GM23338 (cell line): ENCODE measurements at regions not wholly inside any gene's neighbourhood (a gene's known extent, or its start where the extent isn't known, plus 50 kb on each side); places are given as distances from the start of the nearest gene placed in this dataset.
A peak's percentile ranks its signal among the peaks of the same experiment; 100 is the strongest.

Experiments used
- ATAC-seq: fragments of 200-7000 bp; cut with Tn5 transposase; 3 replicates; pipeline ENCODE4 v1.9.1; 2020
- DNase-seq: peaks from one replicate; pipeline ENCODE4 v3.0.0-alpha.2; 2015; ENCODE audit warnings: low spot score
- H2AFZ ChIP-seq: fragments of 200-600 bp; sonication (generic); 2 replicates; pipeline ENCODE4 v1.8.0; 2016; ENCODE audit warnings: antibody characterized with exemption, mild to moderate bottlenecking, moderate library complexity
- H3F3A ChIP-seq: fragments of 200-600 bp; sonication (generic); replicated peaks from 2 replicates; pipeline ENCODE4 v1.8.0; 2017; ENCODE audit warnings: antibody characterized with exemption, mixed run types, low read depth
- H3K27ac ChIP-seq: fragments of 200-600 bp; sonication (generic); 2 replicates; pipeline ENCODE4 v1.6.1; 2016; ENCODE audit warnings: low read depth
- H3K27me3 ChIP-seq: fragments of 200-600 bp; sonication (generic); 2 replicates; pipeline ENCODE4 v1.8.0; 2016; ENCODE audit warnings: mild to moderate bottlenecking, mixed run types, moderate library complexity; ENCODE audit not compliant: insufficient read depth
- H3K36me3 ChIP-seq: fragments of 200-600 bp; sonication (generic); 2 replicates; pipeline ENCODE4 v1.8.0; 2016; ENCODE audit warnings: mild to moderate bottlenecking; ENCODE audit not compliant: insufficient read depth
- H3K4me1 ChIP-seq: fragments of 200-600 bp; sonication (generic); 2 replicates; pipeline ENCODE4 v1.8.0; 2016; ENCODE audit warnings: mild to moderate bottlenecking, moderate library complexity; ENCODE audit not compliant: insufficient read depth
- H3K4me2 ChIP-seq: fragments of 200-600 bp; sonication (generic); 2 replicates; pipeline ENCODE4 v1.7.1; 2017; ENCODE audit warnings: mixed run types
- H3K4me3 ChIP-seq: fragments of 200-600 bp; sonication (generic); 2 replicates; pipeline ENCODE4 v1.6.1; 2016; ENCODE audit warnings: mixed run types
- H3K79me2 ChIP-seq: fragments of 200-600 bp; sonication (generic); replicated peaks from 2 replicates; pipeline ENCODE4 v1.8.0; 2017; ENCODE audit warnings: mild to moderate bottlenecking; ENCODE audit not compliant: insufficient read depth
- H3K9me2 ChIP-seq: fragments of 200-600 bp; sonication (generic); 2 replicates; pipeline ENCODE4 v1.8.0; 2017; ENCODE audit not compliant: insufficient read depth
- H4K20me1 ChIP-seq: fragments of 200-600 bp; sonication (generic); replicated peaks from 2 replicates; pipeline ENCODE4 v1.8.0; 2017; ENCODE audit warnings: mild to moderate bottlenecking; ENCODE audit not compliant: insufficient read depth
- H3K27ac Mint-ChIP-seq: 2 replicates; pipeline ENCODE4 v1.8.0; 2020; ENCODE audit warnings: inconsistent platforms, mild to moderate bottlenecking, moderate library complexity, mixed read lengths
- H3K27me3 Mint-ChIP-seq: 3 replicates; pipeline ENCODE4 v1.8.0; 2022; ENCODE audit warnings: low read depth, mild to moderate bottlenecking, moderate library complexity, mixed read lengths, inconsistent platforms; ENCODE audit not compliant: insufficient read depth, poor library complexity
- H3K36me3 Mint-ChIP-seq: 3 replicates; pipeline ENCODE4 v1.8.0; 2021; ENCODE audit warnings: low read depth, mild to moderate bottlenecking, inconsistent platforms, moderate library complexity, mixed read lengths
- H3K4me1 Mint-ChIP-seq: 3 replicates; pipeline ENCODE4 v1.8.0; 2020; ENCODE audit warnings: mild to moderate bottlenecking, inconsistent platforms, mixed read lengths
- H3K4me3 Mint-ChIP-seq: 3 replicates; pipeline ENCODE4 v1.8.0; 2021; ENCODE audit warnings: moderate library complexity, mild to moderate bottlenecking, inconsistent platforms, mixed read lengths
- H3K9me3 Mint-ChIP-seq: 3 replicates; pipeline ENCODE4 v1.8.0; 2020; ENCODE audit warnings: moderate library complexity, mild to moderate bottlenecking, inconsistent platforms, mixed read lengths
- CTCF ChIP-seq, 2 experiments: fragments of 200-600 bp in 1 of 2; sonication (generic) in 1 of 2; conservative IDR thresholded peaks; 2 replicates each; pipeline versions ENCODE4 v1.5.1 to v1.6.1; 2016 to 2017; ENCODE audit warnings: antibody characterized with exemption in 2 of 2, low read depth in 2 of 2, mild to moderate bottlenecking in 2 of 2, moderate library complexity in 1 of 2
- JUNB ChIP-seq: IDR thresholded peaks from one replicate; pipeline ENCODE4 v1.6.1; 2016; ENCODE audit warnings: antibody characterized with exemption; ENCODE audit not compliant: unreplicated experiment
- NANOG ChIP-seq: IDR thresholded peaks from 2 replicates; pipeline ENCODE4 v1.6.1; 2016; ENCODE audit warnings: antibody characterized with exemption, borderline replicate concordance
- POLR2AphosphoS5 ChIP-seq: IDR thresholded peaks from 2 replicates; pipeline ENCODE4 v1.6.1; 2016; ENCODE audit warnings: antibody characterized with exemption, low read depth
- REST ChIP-seq: IDR thresholded peaks from one replicate; pipeline ENCODE4 v1.6.1; 2018; ENCODE audit warnings: antibody characterized with exemption; ENCODE audit not compliant: unreplicated experiment
- STAT1 ChIP-seq: IDR thresholded peaks from one replicate; pipeline ENCODE4 v1.6.1; 2016; ENCODE audit warnings: antibody characterized with exemption; ENCODE audit not compliant: unreplicated experiment
- ZNF114 ChIP-seq: fragments of 250-450 bp; sonication (Bioruptor Pico); IDR thresholded peaks from 2 replicates; pipeline ENCODE4 v1.5.0; 2020; ENCODE audit warnings: mild to moderate bottlenecking, moderate library complexity
- TF ChIP-seq, protein P1 (sequence below): fragments of 250-450 bp; sonication (Bioruptor Pico); IDR thresholded peaks from 2 replicates; pipeline ENCODE4 v1.5.0; 2020; ENCODE audit warnings: mild to moderate bottlenecking, moderate library complexity
- TF ChIP-seq, protein P2 (sequence below): IDR thresholded peaks from 2 replicates; pipeline ENCODE4 v1.6.1; 2016; ENCODE audit warnings: antibody characterized with exemption

DNA sequence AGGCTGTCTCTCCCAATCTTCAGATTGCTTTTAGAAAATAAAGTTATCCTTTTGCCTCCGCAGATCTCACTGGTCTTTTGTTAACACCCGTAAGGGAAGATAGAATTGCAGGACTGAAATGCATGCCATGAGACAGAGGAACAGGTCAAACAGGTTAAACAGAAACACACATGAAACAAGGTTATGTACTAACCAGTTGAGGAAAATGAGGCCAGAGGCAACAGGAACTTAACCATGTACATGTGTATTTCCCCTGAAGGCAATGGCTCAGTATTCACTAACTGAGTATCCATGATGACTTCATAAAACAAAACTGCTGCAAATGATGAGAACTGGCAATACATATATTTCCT is 169.1 kb upstream of the NSMCE3 start:
- H3K4me3 ChIP-seq, result no peak overlapping the region
- peaks cover 4% of the 10 kb centered on the region; the same call in 1 of the 2 replicates for H3K4me1 ChIP-seq
- Mint-ChIP-seq H3K9me3 (no peaks in the 10 kb centered on the region), H3K36me3 (no peaks in the 10 kb centered on the region), H3K4me1 (peaks cover 21% of the 10 kb centered on the region), H3K27me3 (peaks cover 2% of the 10 kb centered on the region), H3K27ac (no peak overlapping the region), H3K4me3 (no peak overlapping the region; the same call in 2 of the 3 replicates)
- TF ChIP-seq ZNF114 (CRISPR knock-in tag) (no peak), STAT1 (no peak), JUNB (no peak), REST (no peak), POLR2AphosphoS5 (no peak), NANOG (no peak), CTCF (conservative IDR thresholded peaks at IDR 0.05; ENCODE audit: low read depth in 2 of 2) (no peak)
- TF ChIP-seq, protein P1, sequence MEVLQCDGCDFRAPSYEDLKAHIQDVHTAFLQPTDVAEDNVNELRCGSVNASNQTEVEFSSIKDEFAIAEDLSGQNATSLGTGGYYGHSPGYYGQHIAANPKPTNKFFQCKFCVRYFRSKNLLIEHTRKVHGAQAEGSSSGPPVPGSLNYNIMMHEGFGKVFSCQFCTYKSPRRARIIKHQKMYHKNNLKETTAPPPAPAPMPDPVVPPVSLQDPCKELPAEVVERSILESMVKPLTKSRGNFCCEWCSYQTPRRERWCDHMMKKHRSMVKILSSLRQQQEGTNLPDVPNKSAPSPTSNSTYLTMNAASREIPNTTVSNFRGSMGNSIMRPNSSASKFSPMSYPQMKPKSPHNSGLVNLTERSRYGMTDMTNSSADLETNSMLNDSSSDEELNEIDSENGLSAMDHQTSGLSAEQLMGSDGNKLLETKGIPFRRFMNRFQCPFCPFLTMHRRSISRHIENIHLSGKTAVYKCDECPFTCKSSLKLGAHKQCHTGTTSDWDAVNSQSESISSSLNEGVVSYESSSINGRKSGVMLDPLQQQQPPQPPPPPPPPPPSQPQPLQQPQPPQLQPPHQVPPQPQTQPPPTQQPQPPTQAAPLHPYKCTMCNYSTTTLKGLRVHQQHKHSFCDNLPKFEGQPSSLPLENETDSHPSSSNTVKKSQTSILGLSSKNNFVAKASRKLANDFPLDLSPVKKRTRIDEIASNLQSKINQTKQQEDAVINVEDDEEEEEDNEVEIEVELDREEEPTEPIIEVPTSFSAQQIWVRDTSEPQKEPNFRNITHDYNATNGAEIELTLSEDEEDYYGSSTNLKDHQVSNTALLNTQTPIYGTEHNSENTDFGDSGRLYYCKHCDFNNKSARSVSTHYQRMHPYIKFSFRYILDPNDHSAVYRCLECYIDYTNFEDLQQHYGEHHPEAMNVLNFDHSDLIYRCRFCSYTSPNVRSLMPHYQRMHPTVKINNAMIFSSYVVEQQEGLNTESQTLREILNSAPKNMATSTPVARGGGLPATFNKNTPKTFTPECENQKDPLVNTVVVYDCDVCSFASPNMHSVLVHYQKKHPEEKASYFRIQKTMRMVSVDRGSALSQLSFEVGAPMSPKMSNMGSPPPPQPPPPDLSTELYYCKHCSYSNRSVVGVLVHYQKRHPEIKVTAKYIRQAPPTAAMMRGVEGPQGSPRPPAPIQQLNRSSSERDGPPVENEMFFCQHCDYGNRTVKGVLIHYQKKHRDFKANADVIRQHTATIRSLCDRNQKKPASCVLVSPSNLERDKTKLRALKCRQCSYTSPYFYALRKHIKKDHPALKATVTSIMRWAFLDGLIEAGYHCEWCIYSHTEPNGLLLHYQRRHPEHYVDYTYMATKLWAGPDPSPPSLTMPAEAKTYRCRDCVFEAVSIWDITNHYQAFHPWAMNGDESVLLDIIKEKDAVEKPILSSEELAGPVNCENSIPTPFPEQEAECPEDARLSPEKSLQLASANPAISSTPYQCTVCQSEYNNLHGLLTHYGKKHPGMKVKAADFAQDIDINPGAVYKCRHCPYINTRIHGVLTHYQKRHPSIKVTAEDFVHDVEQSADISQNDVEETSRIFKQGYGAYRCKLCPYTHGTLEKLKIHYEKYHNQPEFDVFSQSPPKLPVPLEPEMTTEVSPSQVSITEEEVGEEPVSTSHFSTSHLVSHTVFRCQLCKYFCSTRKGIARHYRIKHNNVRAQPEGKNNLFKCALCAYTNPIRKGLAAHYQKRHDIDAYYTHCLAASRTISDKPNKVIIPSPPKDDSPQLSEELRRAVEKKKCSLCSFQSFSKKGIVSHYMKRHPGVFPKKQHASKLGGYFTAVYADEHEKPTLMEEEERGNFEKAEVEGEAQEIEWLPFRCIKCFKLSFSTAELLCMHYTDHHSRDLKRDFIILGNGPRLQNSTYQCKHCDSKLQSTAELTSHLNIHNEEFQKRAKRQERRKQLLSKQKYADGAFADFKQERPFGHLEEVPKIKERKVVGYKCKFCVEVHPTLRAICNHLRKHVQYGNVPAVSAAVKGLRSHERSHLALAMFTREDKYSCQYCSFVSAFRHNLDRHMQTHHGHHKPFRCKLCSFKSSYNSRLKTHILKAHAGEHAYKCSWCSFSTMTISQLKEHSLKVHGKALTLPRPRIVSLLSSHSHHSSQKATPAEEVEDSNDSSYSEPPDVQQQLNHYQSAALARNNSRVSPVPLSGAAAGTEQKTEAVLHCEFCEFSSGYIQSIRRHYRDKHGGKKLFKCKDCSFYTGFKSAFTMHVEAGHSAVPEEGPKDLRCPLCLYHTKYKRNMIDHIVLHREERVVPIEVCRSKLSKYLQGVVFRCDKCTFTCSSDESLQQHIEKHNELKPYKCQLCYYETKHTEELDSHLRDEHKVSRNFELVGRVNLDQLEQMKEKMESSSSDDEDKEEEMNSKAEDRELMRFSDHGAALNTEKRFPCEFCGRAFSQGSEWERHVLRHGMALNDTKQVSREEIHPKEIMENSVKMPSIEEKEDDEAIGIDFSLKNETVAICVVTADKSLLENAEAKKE, result no peak
- TF ChIP-seq, protein P2, sequence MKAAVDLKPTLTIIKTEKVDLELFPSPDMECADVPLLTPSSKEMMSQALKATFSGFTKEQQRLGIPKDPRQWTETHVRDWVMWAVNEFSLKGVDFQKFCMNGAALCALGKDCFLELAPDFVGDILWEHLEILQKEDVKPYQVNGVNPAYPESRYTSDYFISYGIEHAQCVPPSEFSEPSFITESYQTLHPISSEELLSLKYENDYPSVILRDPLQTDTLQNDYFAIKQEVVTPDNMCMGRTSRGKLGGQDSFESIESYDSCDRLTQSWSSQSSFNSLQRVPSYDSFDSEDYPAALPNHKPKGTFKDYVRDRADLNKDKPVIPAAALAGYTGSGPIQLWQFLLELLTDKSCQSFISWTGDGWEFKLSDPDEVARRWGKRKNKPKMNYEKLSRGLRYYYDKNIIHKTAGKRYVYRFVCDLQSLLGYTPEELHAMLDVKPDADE, result no peak
- no peaks in the 10 kb centered on the region for H3F3A ChIP-seq
- H3K36me3 ChIP-seq, result no peaks in the 10 kb centered on the region
- no peaks in the 10 kb centered on the region for H4K20me1 ChIP-seq
- no peak overlapping the region for H3K27ac ChIP-seq
- no peak overlapping the region for H3K4me2 ChIP-seq
- DNase-seq (peak; percentile 19), ATAC-seq (no peak)
- no peaks in the 10 kb centered on the region for H3K79me2 ChIP-seq
- H3K27me3 ChIP-seq, result no peaks in the 10 kb centered on the region
- H3K9me2 ChIP-seq, result peaks cover 5% of the 10 kb centered on the region; the same call in 1 of the 2 replicates
- H2AFZ ChIP-seq, result no peak overlapping the region
